ENCODE measurements at regions not wholly inside any gene's neighbourhood (a gene's known extent, or its start where the extent isn't known, plus 50 kb on each side); places are given as distances from the start of the nearest gene placed in this dataset.

GRCh38 chr6:132136981-132137380 lies 185.8 kb upstream of the CCN2 start:
- Histone ChIP-seq H3K56ac (ENCODE audit: insufficient read length, low read depth, low read length) (no peak overlapping the region), H2BK15ac (ENCODE audit: low read depth, low read length) (no peak overlapping the region), H4K5ac (ENCODE audit: insufficient read length, low read depth, low read length) (no peak overlapping the region), H3K27me3 (ENCODE audit: insufficient read depth, low read length) (no peaks in the 10 kb centered on the region), H3K4ac (ENCODE audit: low read depth, low read length) (no peak overlapping the region), H4K20me1 (ENCODE audit: control insufficient read depth, insufficient read depth, insufficient read length) (no peaks in the 10 kb centered on the region), H3K4me1 (ENCODE audit: insufficient read depth, low read length) (peaks cover 10% of the 10 kb centered on the region; the same call in 1 of the 2 replicates), H3K18ac (ENCODE audit: insufficient read length, low read depth, low read length) (no peak overlapping the region), H3K23ac (ENCODE audit: insufficient read length, low read depth, low read length) (no peak overlapping the region), H2BK20ac (ENCODE audit: low read depth, low read length, poor library complexity, severe bottlenecking) (no peak overlapping the region), H2BK12ac (ENCODE audit: insufficient read length, low read depth, low read length) (no peak overlapping the region), H2BK120ac (ENCODE audit: low read depth, low read length, poor library complexity, severe bottlenecking) (no peak overlapping the region), H3K9ac (ENCODE audit: extremely low read depth, insufficient read length, low read length) (no peak overlapping the region), H3K9me3 (ENCODE audit: control insufficient read depth, low read depth, low read length) (no peaks in the 10 kb centered on the region), H3K27ac (ENCODE audit: insufficient read length, low read depth, low read length) (no peak overlapping the region), H3K79me1 (ENCODE audit: insufficient read depth, low read depth, low read length, poor library complexity, severe bottlenecking) (no peaks in the 10 kb centered on the region), H3K14ac (ENCODE audit: insufficient read depth, low read length) (no peak overlapping the region), H2AK5ac (ENCODE audit: insufficient read length, low read length) (no peak overlapping the region), H3T11ph (ENCODE audit: low read length) (no peak overlapping the region), H3K4me2 (ENCODE audit: insufficient read depth, insufficient read length, low read length) (no peak overlapping the region), H3K79me2 (ENCODE audit: insufficient read depth, low read length) (no peaks in the 10 kb centered on the region), H4K8ac (replicated peaks; ENCODE audit: insufficient read length, low read depth, low read length) (no peak overlapping the region), H2BK5ac (ENCODE audit: insufficient read length, low read length) (no peak overlapping the region), H3K23me2 (ENCODE audit: insufficient read length, low read depth, low read length, poor library complexity, severe bottlenecking) (no peaks in the 10 kb centered on the region), H4K91ac (ENCODE audit: insufficient read length, low read depth, low read length) (no peak overlapping the region), H2AFZ (ENCODE audit: low read length) (no peak overlapping the region)
- Mint-ChIP-seq H3K27ac (no peak overlapping the region), H3K4me1 (peaks cover 14 to 19% of the 10 kb centered on the region in 2 experiments), H3K36me3 (ENCODE audit: insufficient read depth in 1 of 3, low read depth in 3 of 3) (no peaks in the 10 kb centered on the region), H3K9me3 (no peaks in the 10 kb centered on the region), H3K4me3 (no peak overlapping the region), H3K27me3 (ENCODE audit: low read depth) (no peaks in the 10 kb centered on the region)
- DNase-seq, result no peak
- TF ChIP-seq CTCF (conservative IDR thresholded peaks at IDR 0.05), result no peak
- WGBS (ENCODE audit: extremely low coverage, insufficient read length, low lambda C conversion rate), result no CpG with 5 or more reads among the region's 3 CpGs
